DND-41 (cell line): ENCODE measurements at regions not wholly inside any gene's neighbourhood (a gene's known extent, or its start where the extent isn't known, plus 50 kb on each side); places are given as distances from the start of the nearest gene placed in this dataset.

Experiments used
- ATAC-seq: fragments of 200-7000 bp; cut with Tn5 transposase; 3 replicates; pipeline ENCODE4 v1.9.1; 2021; ENCODE audit warnings: low read depth; ENCODE audit not compliant: insufficient read depth
- DNase-seq: peaks from one replicate; pipeline ENCODE4 v3.0.0-alpha.2; 2020
- H2AFZ ChIP-seq: 2 replicates; pipeline ENCODE4 v1.6.0; 2012; ENCODE audit warnings: low read depth, low read length
- H3K27ac ChIP-seq: 2 replicates; pipeline ENCODE4 v1.5.1; 2012; ENCODE audit warnings: low read length, inconsistent platforms
- H3K27me3 ChIP-seq: fragments of 200-600 bp; sonication (generic); 2 replicates; pipeline ENCODE4 v1.6.0; 2012; ENCODE audit warnings: low read length, mild to moderate bottlenecking, inconsistent platforms; ENCODE audit not compliant: insufficient read depth, poor library complexity
- H3K36me3 ChIP-seq: 2 replicates; pipeline ENCODE4 v1.5.1; 2012; ENCODE audit warnings: low read length, inconsistent platforms; ENCODE audit not compliant: insufficient read depth
- H3K4me1 ChIP-seq: 2 replicates; pipeline ENCODE4 v1.5.1; 2012; ENCODE audit warnings: mild to moderate bottlenecking, low read length; ENCODE audit not compliant: insufficient read depth
- H3K4me2 ChIP-seq: 2 replicates; pipeline ENCODE4 v1.6.0; 2012; ENCODE audit warnings: mild to moderate bottlenecking, moderate library complexity, low read length, inconsistent platforms; ENCODE audit not compliant: insufficient read depth
- H3K4me3 ChIP-seq, 2 experiments: fragments of 200-600 bp in 1 of 2; shearing (Covaris generic) in 1 of 2; 2 replicates each; pipeline ENCODE4 v1.5.1; 2012 to 2016; ENCODE audit warnings: inconsistent platforms in 2 of 2, low read length in 2 of 2, mild to moderate bottlenecking in 2 of 2, low read depth in 1 of 2, moderate library complexity in 1 of 2
- H3K79me2 ChIP-seq: 2 replicates; pipeline ENCODE4 v1.6.0; 2012; ENCODE audit warnings: low read length, inconsistent platforms; ENCODE audit not compliant: insufficient read depth
- H3K9ac ChIP-seq: 2 replicates; pipeline ENCODE4 v1.6.0; 2012; ENCODE audit warnings: low read depth, mild to moderate bottlenecking, inconsistent platforms, low read length, moderate library complexity
- H3K9me3 ChIP-seq: 2 replicates; pipeline ENCODE4 v1.5.1; 2012; ENCODE audit warnings: low read length, moderate library complexity, mild to moderate bottlenecking, inconsistent platforms; ENCODE audit not compliant: insufficient read depth, severe bottlenecking
- H4K20me1 ChIP-seq: 2 replicates; pipeline ENCODE4 v1.6.0; 2012; ENCODE audit warnings: low read length; ENCODE audit not compliant: insufficient read depth
- EZH2 ChIP-seq: IDR thresholded peaks from 3 replicates; pipeline ENCODE4 v1.6.1; 2012; ENCODE audit warnings: borderline replicate concordance, low read depth, mild to moderate bottlenecking, moderate library complexity, low read length, inconsistent platforms; ENCODE audit not compliant: severe bottlenecking
- TF ChIP-seq, protein P1 (sequence below): IDR thresholded peaks from 2 replicates; pipeline ENCODE4 v1.5.1; 2012; ENCODE audit warnings: borderline replicate concordance, low read length, moderate library complexity, mild to moderate bottlenecking; ENCODE audit not compliant: poor library complexity, severe bottlenecking; ENCODE audit errors: extremely low read depth

DNA sequence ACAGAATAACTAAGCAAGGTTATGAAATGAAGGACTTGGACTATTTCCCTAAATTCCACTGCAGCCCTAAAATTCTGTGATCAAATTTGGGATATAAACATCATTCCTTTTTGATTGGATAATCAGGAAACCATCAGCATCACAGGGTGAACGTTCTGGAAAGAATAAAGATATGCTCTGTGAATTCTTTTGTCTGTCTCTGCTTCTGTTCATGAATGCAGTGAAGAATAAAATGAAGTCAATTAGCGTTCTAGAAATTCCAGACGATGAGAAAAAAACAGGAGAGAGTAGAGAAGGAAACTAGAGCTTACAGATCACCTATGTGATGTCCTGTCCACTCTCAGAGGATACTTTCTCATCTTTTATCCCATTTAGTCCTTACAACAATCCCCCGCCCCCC, 295.1 kb upstream of the SOX9 start:
- no peak for DNase-seq
- Histone ChIP-seq H3K4me3 (no peak overlapping the region), H3K9me3 (no peaks in the 10 kb centered on the region), H3K27ac (no peak overlapping the region), H3K4me1 (no peaks in the 10 kb centered on the region), H3K4me2 (no peak overlapping the region), H4K20me1 (no peaks in the 10 kb centered on the region), H3K36me3 (no peaks in the 10 kb centered on the region), H3K27me3 (peaks cover 3% of the 10 kb centered on the region), H3K9ac (no peak overlapping the region), H2AFZ (no peak overlapping the region), H3K79me2 (no peaks in the 10 kb centered on the region)
- no peak for TF ChIP-seq EZH2
- TF ChIP-seq, protein P1, sequence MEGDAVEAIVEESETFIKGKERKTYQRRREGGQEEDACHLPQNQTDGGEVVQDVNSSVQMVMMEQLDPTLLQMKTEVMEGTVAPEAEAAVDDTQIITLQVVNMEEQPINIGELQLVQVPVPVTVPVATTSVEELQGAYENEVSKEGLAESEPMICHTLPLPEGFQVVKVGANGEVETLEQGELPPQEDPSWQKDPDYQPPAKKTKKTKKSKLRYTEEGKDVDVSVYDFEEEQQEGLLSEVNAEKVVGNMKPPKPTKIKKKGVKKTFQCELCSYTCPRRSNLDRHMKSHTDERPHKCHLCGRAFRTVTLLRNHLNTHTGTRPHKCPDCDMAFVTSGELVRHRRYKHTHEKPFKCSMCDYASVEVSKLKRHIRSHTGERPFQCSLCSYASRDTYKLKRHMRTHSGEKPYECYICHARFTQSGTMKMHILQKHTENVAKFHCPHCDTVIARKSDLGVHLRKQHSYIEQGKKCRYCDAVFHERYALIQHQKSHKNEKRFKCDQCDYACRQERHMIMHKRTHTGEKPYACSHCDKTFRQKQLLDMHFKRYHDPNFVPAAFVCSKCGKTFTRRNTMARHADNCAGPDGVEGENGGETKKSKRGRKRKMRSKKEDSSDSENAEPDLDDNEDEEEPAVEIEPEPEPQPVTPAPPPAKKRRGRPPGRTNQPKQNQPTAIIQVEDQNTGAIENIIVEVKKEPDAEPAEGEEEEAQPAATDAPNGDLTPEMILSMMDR = no peak
- no peak for ATAC-seq

DNA sequence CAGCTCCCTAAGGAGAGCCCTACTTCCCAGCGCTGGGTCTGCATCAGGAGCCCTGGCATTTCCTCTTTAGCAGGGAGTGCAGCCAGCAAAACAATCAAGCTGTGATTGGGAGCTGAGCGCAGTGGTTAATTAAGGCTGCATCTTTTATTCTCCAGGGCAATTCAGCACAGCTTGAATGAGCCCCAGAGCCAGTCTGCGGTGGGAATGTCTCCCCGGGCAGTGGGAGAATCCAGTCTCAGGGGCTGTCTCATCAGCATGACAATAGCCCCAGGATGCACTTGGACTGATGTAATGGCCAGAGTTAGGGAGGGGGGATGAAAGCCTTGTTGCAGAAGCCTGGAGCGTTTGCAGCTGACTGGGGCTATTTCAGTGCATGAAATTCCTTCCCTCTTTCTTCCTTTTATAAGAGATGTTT, 292.6 kb upstream of the SOX9 start:
- H3K27ac ChIP-seq = no peak overlapping the region
- no peak for TF ChIP-seq EZH2
- TF ChIP-seq, protein P1 = no peak
- H3K4me3 ChIP-seq = no peak overlapping the region
- no peak overlapping the region for H3K4me2 ChIP-seq
- peaks cover 3% of the 10 kb centered on the region for H3K27me3 ChIP-seq
- ATAC-seq = no peak
- no peak overlapping the region for H2AFZ ChIP-seq
- no peak for DNase-seq
- H3K9me3 ChIP-seq = no peaks in the 10 kb centered on the region
- H4K20me1 ChIP-seq = no peaks in the 10 kb centered on the region
- H3K9ac ChIP-seq = no peak overlapping the region
- no peaks in the 10 kb centered on the region for H3K36me3 ChIP-seq
- H3K4me1 ChIP-seq = no peaks in the 10 kb centered on the region
- H3K79me2 ChIP-seq = no peaks in the 10 kb centered on the region

DNA sequence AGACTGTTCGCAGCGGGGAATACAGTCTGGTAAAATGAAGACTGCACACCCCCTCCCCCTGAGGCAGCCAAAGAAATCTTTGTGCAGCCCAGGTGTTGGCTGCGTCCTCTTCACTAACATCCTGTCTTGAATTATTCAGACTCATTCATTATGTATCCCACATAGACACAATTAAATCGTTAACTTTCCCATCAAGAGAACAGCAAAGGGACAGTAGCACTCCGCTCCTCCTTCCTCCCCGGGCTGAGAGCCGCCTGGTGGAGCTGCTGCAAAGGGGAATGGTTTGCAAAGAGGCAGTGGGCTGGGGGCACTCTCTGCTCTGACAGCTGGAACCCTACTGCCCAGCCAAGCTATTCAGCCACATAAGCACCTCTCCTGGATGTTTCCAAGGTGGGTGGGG, 290.0 kb upstream of the SOX9 start:
- TF ChIP-seq, protein P1 = no peak
- Histone ChIP-seq H3K4me1 (no peaks in the 10 kb centered on the region), H3K27ac (no peak overlapping the region), H4K20me1 (no peaks in the 10 kb centered on the region), H3K9me3 (no peaks in the 10 kb centered on the region), H3K4me2 (no peak overlapping the region), H3K9ac (no peak overlapping the region), H3K4me3 (no peak overlapping the region), H3K79me2 (no peaks in the 10 kb centered on the region), H3K36me3 (no peaks in the 10 kb centered on the region), H2AFZ (no peak overlapping the region), H3K27me3 (peaks cover 3% of the 10 kb centered on the region)
- ATAC-seq (no peak), DNase-seq (no peak)

DNA sequence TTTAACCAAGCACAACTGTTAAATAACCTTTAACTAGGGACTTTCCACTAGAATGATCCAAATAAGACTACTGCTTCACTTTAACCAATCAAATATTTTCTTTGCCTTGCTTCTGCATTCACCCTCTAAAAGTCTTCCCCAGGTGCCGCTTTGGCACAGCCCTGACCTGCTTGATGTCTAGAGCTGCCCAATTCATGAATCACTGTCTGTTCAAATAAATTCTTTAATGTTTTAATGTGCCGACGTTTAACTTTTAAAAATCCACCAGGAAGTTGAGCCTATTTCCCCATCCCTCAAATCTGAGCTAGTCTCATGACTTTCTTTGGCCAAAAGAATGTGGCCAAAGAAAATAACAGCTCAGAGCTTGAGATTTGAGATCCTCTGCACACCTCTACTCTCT, 277.8 kb upstream of the SOX9 start:
- Histone ChIP-seq H3K9ac (no peak overlapping the region), H3K4me2 (no peak overlapping the region), H3K27me3 (no peaks in the 10 kb centered on the region), H3K27ac (no peak overlapping the region), H3K36me3 (no peaks in the 10 kb centered on the region), H3K79me2 (no peaks in the 10 kb centered on the region), H3K4me1 (no peaks in the 10 kb centered on the region), H4K20me1 (no peaks in the 10 kb centered on the region), H3K9me3 (no peaks in the 10 kb centered on the region), H2AFZ (no peak overlapping the region), H3K4me3 (no peak overlapping the region)
- DNase-seq = no peak
- ATAC-seq = no peak
- TF ChIP-seq EZH2 = no peak
- TF ChIP-seq, protein P1 = no peak
